H1 (cell line): ENCODE measurements at regions not wholly inside any gene's neighbourhood (a gene's known extent, or its start where the extent isn't known, plus 50 kb on each side); places are given as distances from the start of the nearest gene placed in this dataset.

Source experiments
- CTCF ChIP-seq, 3 experiments: IDR thresholded peaks; 1 replicate in 2 of 3; 2 replicates in 1 of 3; pipeline versions ENCODE4 v1.5.1 to v1.6.1; 2011; ENCODE audit warnings: low read length in 3 of 3, mild to moderate bottlenecking in 3 of 3, inconsistent platforms in 2 of 3, low read depth in 1 of 3, moderate library complexity in 1 of 3; ENCODE audit not compliant: insufficient read depth in 1 of 3; ENCODE audit errors: control extremely low read depth in 1 of 3
- POLR2A ChIP-seq, 2 experiments: IDR thresholded peaks; 1 replicate in 1 of 2; 2 replicates in 1 of 2; pipeline ENCODE4 v1.6.1; 2011; ENCODE audit warnings: low read depth in 2 of 2, low read length in 2 of 2, mild to moderate bottlenecking in 2 of 2; ENCODE audit errors: control extremely low read depth in 1 of 2
- TAF7 ChIP-seq: optimal IDR thresholded peaks from 2 replicates; pipeline ENCODE3; 2011; ENCODE audit warnings: low read depth, mild to moderate bottlenecking, inconsistent platforms, low read length, moderate library complexity, borderline replicate concordance

- TF ChIP-seq CTCF (IDR thresholded peaks at IDR 0.05; ENCODE audit: control extremely low read depth in 1 of 3, insufficient read depth in 1 of 3, low read depth in 1 of 3, low read length in 3 of 3) (no peak), TAF7 (no peak), POLR2A (IDR thresholded peaks at IDR 0.05; ENCODE audit: control extremely low read depth in 1 of 2, low read depth in 2 of 2, low read length in 2 of 2) (no peak)
These were observed 1038.1 kb downstream of the SUCLG1 start for GRCh38 chr2:83420993-83421392.
